DMS 273 (cell line): ENCODE measurements at regions not wholly inside any gene's neighbourhood (a gene's known extent, or its start where the extent isn't known, plus 50 kb on each side); places are given as distances from the start of the nearest gene placed in this dataset.
"Not testable (repeated sequence)": the region's sequence is repeated elsewhere in the genome, so short reads cannot be mapped to it uniquely, and the experiment has no call there.

ENCODE experiments used
- DNase-seq: peaks from one replicate; lab custom pipeline; 2025; ENCODE audit not compliant: unreplicated experiment; lab: John Stamatoyannopoulos, UW

- no peak for DNase-seq
Observed at GRCh38 chr9:2243666-2244555, 228.8 kb downstream of the SMARCA2 start.

- DNase-seq, result no peak
Observed at GRCh38 chr9:2247340-2247739, 232.2 kb downstream of the SMARCA2 start.

- DNase-seq, result no peak
Observed at GRCh38 chr9:2248768-2249265, 233.7 kb downstream of the SMARCA2 start.

- DNase-seq, result no peak
Observed at GRCh38 chr9:2253636-2254580, 238.8 kb downstream of the SMARCA2 start.

- no peak for DNase-seq
Observed at GRCh38 chr9:2255128-2255527, 240.0 kb downstream of the SMARCA2 start.

GRCh38 chr9:2257248-2257929 lies 242.2 kb downstream of the SMARCA2 start:
- no peak for DNase-seq

- DNase-seq, result no peak
Observed at GRCh38 chr9:2260417-2261306, 245.5 kb downstream of the SMARCA2 start.

GRCh38 chr9:2261421-2262103 lies 246.4 kb downstream of the SMARCA2 start:
- no peak for DNase-seq

GRCh38 chr9:2262386-2263071 lies 247.4 kb downstream of the SMARCA2 start:
- DNase-seq, result no peak

- DNase-seq, result no peak
Observed at GRCh38 chr9:2263111-2263510, 248.0 kb downstream of the SMARCA2 start.

- DNase-seq, result no peak
Observed at GRCh38 chr9:2263665-2264064, 248.5 kb downstream of the SMARCA2 start.

GRCh38 chr9:2264081-2264480 lies 248.9 kb downstream of the SMARCA2 start:
- DNase-seq, result no peak

GRCh38 chr9:2267181-2267745 lies 252.1 kb downstream of the SMARCA2 start:
- DNase-seq, result no peak

GRCh38 chr9:2269778-2270177 lies 254.6 kb downstream of the SMARCA2 start:
- no peak for DNase-seq

GRCh38 chr9:2270565-2270964 lies 255.4 kb downstream of the SMARCA2 start:
- no peak for DNase-seq

GRCh38 chr9:2271426-2271825 lies 256.3 kb downstream of the SMARCA2 start:
- peak; percentile 17 for DNase-seq

GRCh38 chr9:2274762-2275161 lies 259.6 kb downstream of the SMARCA2 start:
- no peak for DNase-seq

- no peak for DNase-seq
Observed at GRCh38 chr9:2276296-2276695, 261.1 kb downstream of the SMARCA2 start.

GRCh38 chr9:2277133-2277532 lies 262.0 kb downstream of the SMARCA2 start:
- DNase-seq, result not testable (repeated sequence)
